ENCODE measurements at regions not wholly inside any gene's neighbourhood (a gene's known extent, or its start where the extent isn't known, plus 50 kb on each side); places are given as distances from the start of the nearest gene placed in this dataset.

- DNase-seq (ENCODE audit: low read depth in 2 of 2) = no peak
Measured at GRCh38 chr13:29999492-30000369, 149.3 kb upstream of the UBL3 start.

- no peak for DNase-seq (ENCODE audit: low read depth in 2 of 2)
Measured at GRCh38 chr13:29996316-29996715, 145.9 kb upstream of the UBL3 start.

- DNase-seq (ENCODE audit: low read depth in 2 of 2) = no peak
Measured at GRCh38 chr13:29994911-29995595, 144.6 kb upstream of the UBL3 start.

GRCh38 chr13:29993716-29994488, 143.5 kb upstream of the UBL3 start:
- peak in 1 of 2 experiments; percentile 18 for DNase-seq (ENCODE audit: low read depth in 2 of 2)

GRCh38 chr13:29993196-29993595, 142.8 kb upstream of the UBL3 start:
- DNase-seq (ENCODE audit: low read depth in 2 of 2) = no peak

- peak; percentile 62 to 69 for DNase-seq (ENCODE audit: low read depth in 2 of 2)
Measured at GRCh38 chr13:29991343-29991742, 140.9 kb upstream of the UBL3 start.

- no peak for DNase-seq (ENCODE audit: low read depth in 2 of 2)
Measured at GRCh38 chr13:29987340-29987739, 136.9 kb upstream of the UBL3 start.

- DNase-seq (ENCODE audit: low read depth in 2 of 2) = no peak
Measured at GRCh38 chr13:29980339-29980738, 129.9 kb upstream of the UBL3 start.

- DNase-seq (ENCODE audit: low read depth in 2 of 2) = no peak
Measured at GRCh38 chr13:29978211-29978610, 127.8 kb upstream of the UBL3 start.

GRCh38 chr13:29977476-29978120, 127.2 kb upstream of the UBL3 start:
- DNase-seq (ENCODE audit: low read depth in 2 of 2) = no peak

- no peak for DNase-seq (ENCODE audit: low read depth in 2 of 2)
Measured at GRCh38 chr13:29976535-29976934, 126.1 kb upstream of the UBL3 start.

GRCh38 chr13:29975283-29975682, 124.9 kb upstream of the UBL3 start:
- no peak for DNase-seq (ENCODE audit: low read depth in 2 of 2)

GRCh38 chr13:29969286-29969685, 118.9 kb upstream of the UBL3 start:
- DNase-seq (ENCODE audit: low read depth in 2 of 2) = peak; percentile 61 to 68

- DNase-seq (ENCODE audit: low read depth in 2 of 2) = no peak
Measured at GRCh38 chr13:29964181-29964845, 113.9 kb upstream of the UBL3 start.

- DNase-seq (ENCODE audit: low read depth in 2 of 2) = no peak
Measured at GRCh38 chr13:29963089-29963488, 112.7 kb upstream of the UBL3 start.

GRCh38 chr13:29961036-29961670, 110.7 kb upstream of the UBL3 start:
- no peak for DNase-seq (ENCODE audit: low read depth in 2 of 2)

- DNase-seq (ENCODE audit: low read depth in 2 of 2) = no peak
Measured at GRCh38 chr13:29959603-29960002, 109.2 kb upstream of the UBL3 start.

GRCh38 chr13:29959086-29959485, 108.7 kb upstream of the UBL3 start:
- no peak for DNase-seq (ENCODE audit: low read depth in 2 of 2)

- no peak for DNase-seq (ENCODE audit: low read depth in 2 of 2)
Measured at GRCh38 chr13:29958476-29958875, 108.1 kb upstream of the UBL3 start.

GRCh38 chr13:29957320-29957719, 106.9 kb upstream of the UBL3 start:
- no peak for DNase-seq (ENCODE audit: low read depth in 2 of 2)

GRCh38 chr13:29956853-29957252, 106.4 kb upstream of the UBL3 start:
- no peak for DNase-seq (ENCODE audit: low read depth in 2 of 2)

All from fibroblast of skin of left biceps (primary cell).